ENCODE measurements at regions not wholly inside any gene's neighbourhood (a gene's known extent, or its start where the extent isn't known, plus 50 kb on each side); places are given as distances from the start of the nearest gene placed in this dataset.

- TF ChIP-seq CTCF (IDR thresholded peaks at IDR 0.05) (no peak), POLR2A (IDR thresholded peaks at IDR 0.05) (no peak)
These were observed 118.0 kb upstream of the FRMD1 start for GRCh38 chr6:168196881-168197635.

Measured in body of pancreas (tissue), 4 donors.